GM23338 (cell line): ENCODE measurements at regions not wholly inside any gene's neighbourhood (a gene's known extent, or its start where the extent isn't known, plus 50 kb on each side); places are given as distances from the start of the nearest gene placed in this dataset.
"Not testable (repeated sequence)": the region's sequence is repeated elsewhere in the genome, so short reads cannot be mapped to it uniquely, and the experiment has no call there.

Source experiments
- ATAC-seq: fragments of 200-7000 bp; cut with Tn5 transposase; 3 replicates; pipeline ENCODE4 v1.9.1; 2020
- DNase-seq: peaks from one replicate; pipeline ENCODE4 v3.0.0-alpha.2; 2015; ENCODE audit warnings: low spot score
- H2AFZ ChIP-seq: fragments of 200-600 bp; sonication (generic); 2 replicates; pipeline ENCODE4 v1.8.0; 2016; ENCODE audit warnings: antibody characterized with exemption, mild to moderate bottlenecking, moderate library complexity
- H3F3A ChIP-seq: fragments of 200-600 bp; sonication (generic); replicated peaks from 2 replicates; pipeline ENCODE4 v1.8.0; 2017; ENCODE audit warnings: antibody characterized with exemption, mixed run types, low read depth
- H3K27ac ChIP-seq: fragments of 200-600 bp; sonication (generic); 2 replicates; pipeline ENCODE4 v1.6.1; 2016; ENCODE audit warnings: low read depth
- H3K27me3 ChIP-seq: fragments of 200-600 bp; sonication (generic); 2 replicates; pipeline ENCODE4 v1.8.0; 2016; ENCODE audit warnings: mild to moderate bottlenecking, mixed run types, moderate library complexity; ENCODE audit not compliant: insufficient read depth
- H3K36me3 ChIP-seq: fragments of 200-600 bp; sonication (generic); 2 replicates; pipeline ENCODE4 v1.8.0; 2016; ENCODE audit warnings: mild to moderate bottlenecking; ENCODE audit not compliant: insufficient read depth
- H3K4me1 ChIP-seq: fragments of 200-600 bp; sonication (generic); 2 replicates; pipeline ENCODE4 v1.8.0; 2016; ENCODE audit warnings: mild to moderate bottlenecking, moderate library complexity; ENCODE audit not compliant: insufficient read depth
- H3K4me2 ChIP-seq: fragments of 200-600 bp; sonication (generic); 2 replicates; pipeline ENCODE4 v1.7.1; 2017; ENCODE audit warnings: mixed run types
- H3K4me3 ChIP-seq: fragments of 200-600 bp; sonication (generic); 2 replicates; pipeline ENCODE4 v1.6.1; 2016; ENCODE audit warnings: mixed run types
- H3K79me2 ChIP-seq: fragments of 200-600 bp; sonication (generic); replicated peaks from 2 replicates; pipeline ENCODE4 v1.8.0; 2017; ENCODE audit warnings: mild to moderate bottlenecking; ENCODE audit not compliant: insufficient read depth
- H3K9me2 ChIP-seq: fragments of 200-600 bp; sonication (generic); 2 replicates; pipeline ENCODE4 v1.8.0; 2017; ENCODE audit not compliant: insufficient read depth
- H4K20me1 ChIP-seq: fragments of 200-600 bp; sonication (generic); replicated peaks from 2 replicates; pipeline ENCODE4 v1.8.0; 2017; ENCODE audit warnings: mild to moderate bottlenecking; ENCODE audit not compliant: insufficient read depth
- H3K27ac Mint-ChIP-seq: 2 replicates; pipeline ENCODE4 v1.8.0; 2020; ENCODE audit warnings: inconsistent platforms, mild to moderate bottlenecking, moderate library complexity, mixed read lengths
- H3K27me3 Mint-ChIP-seq: 3 replicates; pipeline ENCODE4 v1.8.0; 2022; ENCODE audit warnings: low read depth, mild to moderate bottlenecking, moderate library complexity, mixed read lengths, inconsistent platforms; ENCODE audit not compliant: insufficient read depth, poor library complexity
- H3K36me3 Mint-ChIP-seq: 3 replicates; pipeline ENCODE4 v1.8.0; 2021; ENCODE audit warnings: low read depth, mild to moderate bottlenecking, inconsistent platforms, moderate library complexity, mixed read lengths
- H3K4me1 Mint-ChIP-seq: 3 replicates; pipeline ENCODE4 v1.8.0; 2020; ENCODE audit warnings: mild to moderate bottlenecking, inconsistent platforms, mixed read lengths
- H3K4me3 Mint-ChIP-seq: 3 replicates; pipeline ENCODE4 v1.8.0; 2021; ENCODE audit warnings: moderate library complexity, mild to moderate bottlenecking, inconsistent platforms, mixed read lengths
- H3K9me3 Mint-ChIP-seq: 3 replicates; pipeline ENCODE4 v1.8.0; 2020; ENCODE audit warnings: moderate library complexity, mild to moderate bottlenecking, inconsistent platforms, mixed read lengths
- CREB1 ChIP-seq: fragments of 250-450 bp; sonication (Bioruptor Pico); IDR thresholded peaks from 2 replicates; pipeline ENCODE4 v1.5.0; 2020; ENCODE audit warnings: low read depth, mild to moderate bottlenecking, moderate library complexity
- CTCF ChIP-seq, 2 experiments: fragments of 200-600 bp in 1 of 2; sonication (generic) in 1 of 2; conservative IDR thresholded peaks; 2 replicates each; pipeline versions ENCODE4 v1.5.1 to v1.6.1; 2016 to 2017; ENCODE audit warnings: antibody characterized with exemption in 2 of 2, low read depth in 2 of 2, mild to moderate bottlenecking in 2 of 2, moderate library complexity in 1 of 2
- EZH2 ChIP-seq: fragments of 200-600 bp; sonication (generic); IDR thresholded peaks from one replicate; pipeline ENCODE4 v1.8.0; 2017; ENCODE audit warnings: antibody characterized with exemption, mild to moderate bottlenecking, low read depth; ENCODE audit not compliant: unreplicated experiment
- EZH2phosphoT487 ChIP-seq: fragments of 200-600 bp; sonication (generic); IDR thresholded peaks from one replicate; pipeline ENCODE4 v1.8.1; 2018; ENCODE audit warnings: antibody characterized with exemption; ENCODE audit not compliant: unreplicated experiment
- JUNB ChIP-seq: IDR thresholded peaks from one replicate; pipeline ENCODE4 v1.6.1; 2016; ENCODE audit warnings: antibody characterized with exemption; ENCODE audit not compliant: unreplicated experiment
- NANOG ChIP-seq: IDR thresholded peaks from 2 replicates; pipeline ENCODE4 v1.6.1; 2016; ENCODE audit warnings: antibody characterized with exemption, borderline replicate concordance
- POLR2AphosphoS5 ChIP-seq: IDR thresholded peaks from 2 replicates; pipeline ENCODE4 v1.6.1; 2016; ENCODE audit warnings: antibody characterized with exemption, low read depth
- REST ChIP-seq: IDR thresholded peaks from one replicate; pipeline ENCODE4 v1.6.1; 2018; ENCODE audit warnings: antibody characterized with exemption; ENCODE audit not compliant: unreplicated experiment
- STAT1 ChIP-seq: IDR thresholded peaks from one replicate; pipeline ENCODE4 v1.6.1; 2016; ENCODE audit warnings: antibody characterized with exemption; ENCODE audit not compliant: unreplicated experiment
- ZNF114 ChIP-seq: fragments of 250-450 bp; sonication (Bioruptor Pico); IDR thresholded peaks from 2 replicates; pipeline ENCODE4 v1.5.0; 2020; ENCODE audit warnings: mild to moderate bottlenecking, moderate library complexity
- ZNF331 ChIP-seq: fragments of 250-450 bp; sonication (Bioruptor Pico); IDR thresholded peaks from 2 replicates; pipeline ENCODE4 v1.5.0; 2020; ENCODE audit warnings: low read depth, mild to moderate bottlenecking, moderate library complexity
- ZNF462 ChIP-seq: fragments of 250-450 bp; sonication (Bioruptor Pico); IDR thresholded peaks from 2 replicates; pipeline ENCODE4 v1.5.0; 2020; ENCODE audit warnings: mild to moderate bottlenecking, moderate library complexity

GRCh38 chr9:29100762-29101161 is 1527.5 kb upstream of the C9orf72 start:
- Histone ChIP-seq H4K20me1 (no peaks in the 10 kb centered on the region), H3K9me2 (0 out of 2 replicates have a peak, but pooled peaks cover 3% of the 10 kb centered on the region), H3K4me2 (no peak overlapping the region), H3K36me3 (no peaks in the 10 kb centered on the region), H3K4me1 (no peaks in the 10 kb centered on the region), H3K27me3 (no peaks in the 10 kb centered on the region), H3K4me3 (no peak overlapping the region), H3K79me2 (no peaks in the 10 kb centered on the region), H3K27ac (no peak overlapping the region), H3F3A (no peaks in the 10 kb centered on the region), H2AFZ (no peak overlapping the region)
- no peak overlapping the region; the same call in 1 of the 2 replicates for H3K27ac Mint-ChIP-seq
- no peaks in the 10 kb centered on the region; the same call in 2 of the 3 replicates for H3K9me3 Mint-ChIP-seq
- H3K4me1 Mint-ChIP-seq = peaks cover 2% of the 10 kb centered on the region; the same call in 2 of the 3 replicates
- DNase-seq (no peak), ATAC-seq (no peak)
- no peaks in the 10 kb centered on the region for H3K36me3 Mint-ChIP-seq
- H3K4me3 Mint-ChIP-seq = no peak overlapping the region
- H3K27me3 Mint-ChIP-seq = no peaks in the 10 kb centered on the region
- TF ChIP-seq NANOG = no peak
- TF ChIP-seq EZH2 = no peak
- no peak for TF ChIP-seq CTCF (conservative IDR thresholded peaks at IDR 0.05; ENCODE audit: low read depth in 2 of 2)
- TF ChIP-seq ZNF331 (CRISPR knock-in tag) = no peak
- TF ChIP-seq POLR2AphosphoS5 = no peak
- no peak for TF ChIP-seq REST
- TF ChIP-seq ZNF462 (CRISPR knock-in tag) = no peak
- TF ChIP-seq CREB1 (CRISPR knock-in tag) = no peak
- TF ChIP-seq STAT1 = no peak
- TF ChIP-seq JUNB = no peak
- no peak for TF ChIP-seq ZNF114 (CRISPR knock-in tag)
- TF ChIP-seq EZH2phosphoT487 = no peak

- not testable (repeated sequence) for H3K4me3 ChIP-seq, H3K4me1 ChIP-seq, H4K20me1 ChIP-seq, H3K9me3 Mint-ChIP-seq, H3K4me2 ChIP-seq, H3K27me3 Mint-ChIP-seq, H3K27ac ChIP-seq, H2AFZ ChIP-seq, H3K36me3 Mint-ChIP-seq, DNase-seq, H3F3A ChIP-seq, H3K79me2 ChIP-seq, H3K27me3 ChIP-seq, H3K27ac Mint-ChIP-seq, H3K9me2 ChIP-seq, ATAC-seq, H3K36me3 ChIP-seq, H3K4me3 Mint-ChIP-seq
- peaks cover 15% of the 10 kb centered on the region; the same call in 2 of the 3 replicates for H3K4me1 Mint-ChIP-seq
Observed at GRCh38 chr9:29104166-29104565, 1530.9 kb upstream of the C9orf72 start.
